PC-3 (cell line): ENCODE measurements at regions not wholly inside any gene's neighbourhood (a gene's known extent, or its start where the extent isn't known, plus 50 kb on each side); places are given as distances from the start of the nearest gene placed in this dataset.

ENCODE experiments used
- ATAC-seq: fragments of 200-7000 bp; cut with Tn5 transposase; 2 replicates; pipeline ENCODE4 v1.9.1; 2020; ENCODE audit warnings: mild to moderate bottlenecking, moderate library complexity
- BruUV-seq: library from RNA; stranded (reverse); fragments of 400-500 nt; replicated peaks from 2 replicates; lab custom pipeline; 2021; lab: Mats Ljungman, UMichigan
- CTCF ChIA-PET: fragments of 300-600 bp; sonication (Branson Sonifier 250); formaldehyde crosslinking; loops from one replicate; lab custom pipeline; 2022; ENCODE audit warnings: antibody characterized with exemption; lab: Charles Lee
- POLR2A ChIA-PET: fragments of 300-600 bp; sonication (Branson Sonifier 250); formaldehyde crosslinking; loops from one replicate; lab custom pipeline; 2022; ENCODE audit warnings: antibody characterized with exemption; ENCODE audit not compliant: unreplicated experiment; lab: Charles Lee
- DNase-seq: peaks from one replicate; pipeline ENCODE4 v3.0.0-alpha.2; 2015
- H2AFZ ChIP-seq: fragments of 300-600 bp; sonication (generic); 2 replicates; pipeline ENCODE4 v1.6.0; 2016; ENCODE audit warnings: antibody characterized with exemption, low read length
- H3F3A ChIP-seq: fragments of 300-600 bp; sonication (generic); one replicate; pipeline ENCODE4 v1.6.0; 2017; ENCODE audit warnings: antibody characterized with exemption, low read length, control low read depth, mild to moderate bottlenecking; ENCODE audit not compliant: unreplicated experiment
- H3K27ac ChIP-seq: fragments of 300-600 bp; sonication (generic); 2 replicates; pipeline ENCODE4 v1.5.1; 2016; ENCODE audit warnings: mild to moderate bottlenecking, low read length
- H3K27me3 ChIP-seq: fragments of 300-600 bp; sonication (generic); 2 replicates; pipeline ENCODE4 v1.6.1; 2016; ENCODE audit warnings: low read length, mixed read lengths
- H3K36me3 ChIP-seq: fragments of 300-600 bp; sonication (generic); 2 replicates; pipeline ENCODE4 v1.6.1; 2016; ENCODE audit warnings: low read depth, mixed run types, low read length, mixed read lengths
- H3K4me1 ChIP-seq: fragments of 300-600 bp; sonication (generic); 2 replicates; pipeline ENCODE4 v1.5.1; 2016; ENCODE audit warnings: low read length; ENCODE audit not compliant: insufficient read depth
- H3K4me2 ChIP-seq: fragments of 300-600 bp; sonication (generic); 2 replicates; pipeline ENCODE4 v1.6.0; 2016; ENCODE audit warnings: low read length
- H3K4me3 ChIP-seq: fragments of 300-600 bp; sonication (generic); 2 replicates; pipeline ENCODE4 v1.5.1; 2016; ENCODE audit warnings: mild to moderate bottlenecking, low read length, mixed read lengths
- H3K79me2 ChIP-seq: fragments of 300-600 bp; sonication (generic); 2 replicates; pipeline ENCODE4 v1.6.1; 2017; ENCODE audit warnings: low read length, mixed read lengths
- H3K9ac ChIP-seq: fragments of 300-600 bp; sonication (generic); 2 replicates; pipeline ENCODE4 v1.6.0; 2016; ENCODE audit warnings: mild to moderate bottlenecking, low read length
- H3K9me2 ChIP-seq: fragments of 300-600 bp; sonication (generic); replicated peaks from 2 replicates; pipeline ENCODE4 v1.6.1; 2016; ENCODE audit warnings: mixed run types, low read length, mixed read lengths
- H3K9me3 ChIP-seq: fragments of 300-600 bp; sonication (generic); 2 replicates; pipeline ENCODE4 v1.6.1; 2016; ENCODE audit warnings: low read length, mixed read lengths
- H4K20me1 ChIP-seq: fragments of 300-600 bp; sonication (generic); 2 replicates; pipeline ENCODE4 v1.6.1; 2016; ENCODE audit warnings: low read length, mixed read lengths
- CTCF ChIP-seq: fragments of 300-600 bp; sonication (generic); conservative IDR thresholded peaks from 2 replicates; pipeline ENCODE4 v1.5.1; 2017; ENCODE audit warnings: antibody characterized with exemption, low read depth, mild to moderate bottlenecking, low read length
- EZH2 ChIP-seq: fragments of 300-600 bp; sonication (generic); IDR thresholded peaks from one replicate; pipeline ENCODE4 v1.6.1; 2017; ENCODE audit warnings: antibody characterized with exemption, mild to moderate bottlenecking, low read length; ENCODE audit not compliant: unreplicated experiment
- EZH2phosphoT487 ChIP-seq: fragments of 300-600 bp; sonication (generic); IDR thresholded peaks from 2 replicates; pipeline ENCODE4 v1.6.1; 2018; ENCODE audit warnings: mild to moderate bottlenecking, antibody characterized with exemption, low read length, borderline replicate concordance
- intact Hi-C: fragments of 100-400 bp; cut with micrococcal nuclease; formaldehyde crosslinking; loops from 2 replicates; pipeline ENCODE4 v1.9.0; 2023

DNA sequence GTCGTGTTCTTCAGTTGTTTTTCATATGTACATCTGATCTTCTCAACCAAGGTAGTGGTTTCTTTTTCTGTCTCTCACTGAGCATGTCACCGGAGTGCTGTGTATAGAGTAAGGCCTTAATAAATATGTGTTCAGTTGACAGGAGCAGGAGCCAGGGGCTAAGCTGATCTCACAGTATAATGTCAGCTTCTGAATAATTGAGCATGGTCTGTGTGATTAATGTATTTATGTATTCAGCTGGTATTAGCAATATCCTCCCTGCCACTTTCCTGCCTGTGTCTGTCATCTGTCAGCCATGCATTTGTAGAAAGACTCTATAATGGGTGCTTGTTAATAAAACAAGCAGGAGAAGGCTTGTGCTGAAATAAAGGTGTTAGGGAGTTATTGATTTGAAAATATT lies 198.9 kb downstream of the ADCYAP1 start:
- Histone ChIP-seq H4K20me1 (no peaks in the 10 kb centered on the region), H3K79me2 (no peaks in the 10 kb centered on the region), H2AFZ (no peak overlapping the region), H3K9me3 (no peaks in the 10 kb centered on the region), H3K36me3 (no peaks in the 10 kb centered on the region), H3F3A (no peaks in the 10 kb centered on the region), H3K27ac (peak overlapping the region; percentile 24; the same call in 1 of the 2 replicates), H3K9ac (no peak overlapping the region), H3K4me3 (no peak overlapping the region), H3K4me1 (peaks cover 8% of the 10 kb centered on the region; the same call in 1 of the 2 replicates), H3K27me3 (no peaks in the 10 kb centered on the region), H3K9me2 (no peaks in the 10 kb centered on the region), H3K4me2 (no peak overlapping the region)
- CTCF ChIA-PET: no interaction called here
- no peak for TF ChIP-seq CTCF
- no peak for TF ChIP-seq EZH2
- no peak for TF ChIP-seq EZH2phosphoT487
- BruUV-seq: no TSS peak
- ATAC-seq (peak; percentile 57), DNase-seq (peak; percentile 36)
- intact Hi-C loops: no loop called here
- POLR2A ChIA-PET: no interaction called here

DNA sequence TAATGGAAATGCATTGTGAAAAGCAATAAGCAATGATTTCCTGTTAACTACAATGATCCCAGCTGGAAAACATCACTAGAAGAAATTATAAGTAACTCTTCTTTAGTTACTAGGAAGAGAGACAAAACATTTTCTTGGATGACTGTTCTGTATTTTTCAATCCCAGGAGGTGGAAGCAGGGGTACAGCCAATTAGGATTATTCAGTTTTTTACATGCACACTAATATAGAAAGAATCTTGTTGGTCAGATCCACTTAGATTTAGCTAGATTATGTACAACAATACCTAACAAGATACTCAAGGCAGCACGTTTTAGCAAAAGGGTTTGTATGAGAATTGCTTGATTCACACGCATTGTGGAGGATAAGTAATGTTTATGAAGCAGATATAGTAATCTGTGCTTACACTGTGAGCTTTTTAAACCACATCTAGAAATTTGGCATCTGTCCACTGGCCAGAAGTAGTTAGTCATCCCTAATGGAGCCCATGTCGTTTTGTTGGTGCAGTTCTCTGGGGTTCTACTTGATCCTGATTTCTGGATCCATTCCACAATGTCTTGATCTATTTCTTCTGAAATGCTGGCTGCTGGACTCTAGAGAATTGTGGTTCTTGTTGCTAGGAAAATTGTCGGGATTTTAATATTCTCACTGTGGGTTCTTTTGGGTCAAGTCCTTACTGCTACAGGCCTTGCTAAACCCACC lies 199.7 kb downstream of the ADCYAP1 start:
- Histone ChIP-seq H3K36me3 (no peaks in the 10 kb centered on the region), H3K9ac (no peak overlapping the region), H3K27me3 (no peaks in the 10 kb centered on the region), H3K4me1 (peaks cover 8% of the 10 kb centered on the region; the same call in 1 of the 2 replicates), H3K4me3 (no peak overlapping the region), H3K9me3 (no peaks in the 10 kb centered on the region), H3F3A (no peaks in the 10 kb centered on the region), H3K27ac (peak overlapping the region; percentile 24), H3K9me2 (no peaks in the 10 kb centered on the region), H3K4me2 (no peak overlapping the region), H2AFZ (no peak overlapping the region), H3K79me2 (no peaks in the 10 kb centered on the region), H4K20me1 (no peaks in the 10 kb centered on the region)
- TF ChIP-seq CTCF (no peak), EZH2phosphoT487 (no peak), EZH2 (no peak)
- ATAC-seq: peak; percentile 64
- DNase-seq: peak; percentile 64
- intact Hi-C loops: no loop called here
- ChIA-PET CTCF (no interaction called here), POLR2A (no interaction called here)
- no TSS peak for BruUV-seq

DNA sequence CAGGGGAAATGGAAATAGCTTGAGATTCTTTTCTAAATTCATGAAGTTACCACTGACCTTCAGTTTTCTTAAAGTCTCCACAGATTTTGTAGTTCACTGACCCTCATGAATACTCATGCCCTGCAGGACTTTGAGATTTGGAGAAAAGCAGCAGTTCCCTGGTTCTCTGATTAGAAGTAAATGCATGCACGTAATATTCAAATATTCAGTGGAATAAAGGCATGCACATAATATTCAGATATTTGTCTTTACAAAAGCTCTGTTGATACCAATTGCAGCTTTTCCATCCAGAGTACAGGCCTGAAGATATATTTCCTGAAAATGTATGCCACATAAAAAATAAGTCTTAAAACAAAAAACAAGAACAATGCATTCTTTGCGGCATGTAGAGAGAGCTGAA lies 219.8 kb downstream of the ADCYAP1 start:
- Histone ChIP-seq H2AFZ (no peak overlapping the region), H3K9me3 (no peaks in the 10 kb centered on the region), H3K9ac (no peak overlapping the region), H3K4me1 (no peaks in the 10 kb centered on the region), H3K27ac (no peak overlapping the region), H3K4me3 (no peak overlapping the region), H4K20me1 (no peaks in the 10 kb centered on the region), H3K36me3 (no peaks in the 10 kb centered on the region), H3K9me2 (no peaks in the 10 kb centered on the region), H3K27me3 (peaks cover 10% of the 10 kb centered on the region; the same call in 1 of the 2 replicates), H3F3A (no peaks in the 10 kb centered on the region), H3K4me2 (no peak overlapping the region), H3K79me2 (no peaks in the 10 kb centered on the region)
- TF ChIP-seq EZH2 (no peak), EZH2phosphoT487 (no peak), CTCF (no peak)
- no TSS peak for BruUV-seq
- POLR2A ChIA-PET: no interaction called here
- CTCF ChIA-PET: no interaction called here
- ATAC-seq (no peak), DNase-seq (no peak)
- intact Hi-C loops: no loop called here
